ENCODE measurements at regions not wholly inside any gene's neighbourhood (a gene's known extent, or its start where the extent isn't known, plus 50 kb on each side); places are given as distances from the start of the nearest gene placed in this dataset.

- no peak for TF ChIP-seq POLR2A (IDR thresholded peaks at IDR 0.05)
- no peak for TF ChIP-seq CTCF (IDR thresholded peaks at IDR 0.05)
Measured at GRCh38 chr9:120109242-120109641, 470.7 kb downstream of the CDK5RAP2 start.
